Keratinocyte (primary cell): ENCODE measurements at regions not wholly inside any gene's neighbourhood (a gene's known extent, or its start where the extent isn't known, plus 50 kb on each side); places are given as distances from the start of the nearest gene placed in this dataset.

Source experiments
- EZH2 ChIP-seq: IDR thresholded peaks from one replicate; pipeline ENCODE4 v1.6.1; 2012; ENCODE audit warnings: inconsistent platforms, mild to moderate bottlenecking, low read length, moderate library complexity
- TF ChIP-seq, protein P1 (sequence below), 3 experiments: IDR thresholded peaks in 1 of 3; conservative IDR thresholded peaks in 1 of 3; optimal IDR thresholded peaks in 1 of 3; 2 replicates in 2 of 3; 3 replicates in 1 of 3; pipeline versions ENCODE3 to v1.5.1; 2011; ENCODE audit warnings: low read length in 3 of 3, mild to moderate bottlenecking in 3 of 3, moderate library complexity in 2 of 3, control low read depth in 1 of 3, inconsistent platforms in 1 of 3; ENCODE audit not compliant: insufficient read depth in 2 of 3; ENCODE audit errors: extremely low read depth in 1 of 3

DNA sequence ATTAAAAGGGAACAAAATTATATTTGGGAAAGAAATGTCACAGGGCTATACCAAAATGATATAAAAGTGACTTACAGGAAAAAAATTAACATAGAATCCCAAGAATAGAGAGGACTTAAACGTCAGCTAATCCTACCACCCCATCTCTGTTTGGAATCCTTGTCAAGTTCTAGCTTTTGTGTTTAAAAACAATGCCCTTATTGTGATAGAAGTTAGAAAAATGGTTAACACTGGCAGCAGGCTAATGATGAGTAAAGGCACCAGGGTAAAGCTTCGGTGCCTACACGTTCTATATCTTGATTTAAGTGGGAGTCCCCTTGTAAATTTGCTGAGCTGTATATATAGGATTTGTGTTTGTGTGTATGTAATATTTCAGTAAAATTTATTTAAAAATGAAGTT lies 453.3 kb upstream of the TENM4 start:
- TF ChIP-seq, protein P1, sequence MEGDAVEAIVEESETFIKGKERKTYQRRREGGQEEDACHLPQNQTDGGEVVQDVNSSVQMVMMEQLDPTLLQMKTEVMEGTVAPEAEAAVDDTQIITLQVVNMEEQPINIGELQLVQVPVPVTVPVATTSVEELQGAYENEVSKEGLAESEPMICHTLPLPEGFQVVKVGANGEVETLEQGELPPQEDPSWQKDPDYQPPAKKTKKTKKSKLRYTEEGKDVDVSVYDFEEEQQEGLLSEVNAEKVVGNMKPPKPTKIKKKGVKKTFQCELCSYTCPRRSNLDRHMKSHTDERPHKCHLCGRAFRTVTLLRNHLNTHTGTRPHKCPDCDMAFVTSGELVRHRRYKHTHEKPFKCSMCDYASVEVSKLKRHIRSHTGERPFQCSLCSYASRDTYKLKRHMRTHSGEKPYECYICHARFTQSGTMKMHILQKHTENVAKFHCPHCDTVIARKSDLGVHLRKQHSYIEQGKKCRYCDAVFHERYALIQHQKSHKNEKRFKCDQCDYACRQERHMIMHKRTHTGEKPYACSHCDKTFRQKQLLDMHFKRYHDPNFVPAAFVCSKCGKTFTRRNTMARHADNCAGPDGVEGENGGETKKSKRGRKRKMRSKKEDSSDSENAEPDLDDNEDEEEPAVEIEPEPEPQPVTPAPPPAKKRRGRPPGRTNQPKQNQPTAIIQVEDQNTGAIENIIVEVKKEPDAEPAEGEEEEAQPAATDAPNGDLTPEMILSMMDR (optimal IDR thresholded peaks at IDR 0.05 in 1 of 3, IDR thresholded peaks at IDR 0.05 in 1 of 3, conservative IDR thresholded peaks at IDR 0.05 in 1 of 3; ENCODE audit: extremely low read depth in 1 of 3, insufficient read depth in 2 of 3, low read length in 3 of 3): no peak
- no peak for TF ChIP-seq EZH2
